GM18502 (cell line): ENCODE measurements at regions not wholly inside any gene's neighbourhood (a gene's known extent, or its start where the extent isn't known, plus 50 kb on each side); places are given as distances from the start of the nearest gene placed in this dataset.

ENCODE experiments used
- ATAC-seq: cut with Tn5 transposase; IDR thresholded peaks from one replicate; pipeline ENCODE4 v1.9.1; 2021; ENCODE audit warnings: mild to moderate bottlenecking; ENCODE audit not compliant: unreplicated experiment, poor library complexity

DNA sequence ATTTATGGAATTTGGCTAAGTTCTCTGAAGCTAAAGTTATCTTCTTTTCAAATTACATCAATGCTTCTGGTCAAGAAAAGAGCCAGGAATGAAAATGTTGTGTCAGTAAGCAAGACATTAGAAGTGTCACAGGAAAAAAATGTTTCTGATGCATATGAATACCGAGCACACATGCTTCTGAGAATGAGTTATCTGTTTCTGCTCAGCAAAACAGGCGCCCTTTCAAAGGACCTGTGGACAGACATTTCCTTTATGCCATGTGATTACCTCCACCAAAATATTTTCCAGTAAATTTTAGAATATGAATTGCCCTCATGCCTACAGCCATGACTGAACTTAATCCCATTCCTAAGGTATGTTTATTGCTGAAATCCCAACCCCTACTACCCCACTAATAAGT is 55.4 kb upstream of the RNF180 start:
- ATAC-seq, result no peak

- no peak for ATAC-seq
These were observed 57.0 kb upstream of the RNF180 start for GRCh38 chr5:64108674-64109073.

- no peak for ATAC-seq
These were observed 65.4 kb upstream of the RNF180 start for GRCh38 chr5:64100203-64100602.

- no peak for ATAC-seq
These were observed 68.9 kb upstream of the RNF180 start for GRCh38 chr5:64096771-64097170.

DNA sequence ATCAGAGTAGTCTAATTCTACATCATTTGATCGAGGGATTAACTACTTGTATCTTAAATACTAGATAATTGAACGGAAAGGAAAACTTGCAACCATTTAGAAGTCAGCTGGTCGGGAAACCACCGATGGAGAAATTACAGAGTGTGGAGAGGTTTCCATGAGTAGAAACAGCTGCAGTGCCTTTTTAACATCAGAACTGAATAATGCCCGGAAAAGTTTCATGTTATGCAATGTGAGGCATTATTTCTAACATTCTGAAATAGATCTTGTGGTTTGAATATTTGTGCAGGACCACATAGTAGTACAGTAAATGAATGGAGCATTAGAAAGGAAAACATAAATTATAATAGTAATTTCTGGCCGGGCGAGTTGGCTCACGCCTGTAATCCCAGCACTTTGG is 88.1 kb upstream of the RNF180 start:
- no peak for ATAC-seq

DNA sequence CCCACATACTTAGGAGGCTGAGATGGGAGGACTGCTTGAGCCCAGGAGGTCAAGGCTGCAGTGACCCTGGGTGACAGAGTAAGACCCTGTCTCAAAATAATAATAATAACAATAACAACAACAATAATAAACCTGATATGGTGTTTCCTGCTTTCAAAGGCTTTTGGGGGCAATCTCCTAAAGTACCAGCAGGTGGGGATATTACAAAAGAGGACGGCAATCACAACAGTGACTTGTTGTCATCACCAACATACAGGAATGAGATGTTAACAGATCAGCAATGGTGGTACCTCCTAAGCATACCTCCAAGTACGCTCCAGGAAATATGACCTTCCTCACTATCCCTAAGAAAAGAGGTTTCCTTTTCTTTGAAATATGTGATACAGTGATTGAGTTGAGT is 91.1 kb upstream of the RNF180 start:
- ATAC-seq, result peak; percentile 92

DNA sequence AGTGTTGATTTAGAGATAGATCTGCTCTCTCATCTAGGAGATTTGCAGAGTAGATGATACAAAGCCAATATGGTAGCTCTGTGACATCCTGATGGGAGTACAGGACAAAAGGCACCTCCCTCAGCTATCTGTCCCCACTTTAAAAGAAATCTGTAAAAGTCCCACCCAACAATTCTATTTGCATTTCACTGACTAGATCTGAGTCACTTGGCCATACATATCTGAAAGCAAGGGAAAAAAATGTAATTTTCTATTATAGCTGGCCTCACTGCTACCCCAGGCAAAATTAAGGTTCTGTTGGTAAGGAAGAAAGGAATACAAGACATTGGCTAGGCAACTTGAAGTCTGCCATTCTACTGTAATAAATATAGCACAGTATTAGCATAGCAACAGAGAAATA is 96.2 kb upstream of the RNF180 start:
- ATAC-seq, result no peak

DNA sequence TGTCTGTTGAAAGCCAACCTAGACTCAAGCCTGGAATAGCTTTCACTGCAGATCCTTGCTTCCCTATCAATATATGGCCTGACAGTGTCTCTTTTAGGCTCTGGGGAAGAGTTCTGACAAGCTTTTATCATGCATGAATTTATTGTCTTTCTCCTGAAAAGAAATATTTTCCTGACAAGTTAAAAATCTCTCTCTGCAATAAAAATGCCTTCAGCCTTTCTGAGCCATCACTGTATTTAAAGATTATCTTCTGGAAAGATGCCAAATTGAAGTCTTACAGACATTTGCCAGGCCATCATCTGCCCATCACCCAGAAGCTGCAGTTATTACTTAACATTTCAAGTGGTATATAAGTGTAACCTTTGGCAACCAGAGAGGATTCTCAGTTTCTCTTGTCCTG is 88.1 kb upstream of the HTR1A start:
- ATAC-seq, result no peak

- ATAC-seq, result no peak
These were observed 78.2 kb upstream of the HTR1A start for GRCh38 chr5:64040490-64040889.

DNA sequence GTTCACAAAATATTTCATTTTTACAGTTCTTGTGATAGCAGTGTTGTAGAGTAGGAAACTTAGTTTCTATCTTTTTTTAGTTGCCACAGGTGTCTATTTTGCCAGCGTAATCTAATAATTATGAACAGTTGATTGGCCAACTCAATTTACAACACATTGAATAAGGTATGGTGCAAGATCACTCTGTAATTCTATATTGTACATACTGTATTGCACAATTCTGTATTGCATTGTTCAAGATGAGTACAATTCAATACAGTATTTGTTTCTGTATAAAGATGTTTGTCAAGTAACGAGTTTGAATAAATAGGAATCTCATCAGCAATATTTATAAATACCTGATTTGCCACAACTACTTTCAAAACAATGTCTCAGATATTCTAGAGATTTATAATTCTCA is 64.2 kb upstream of the HTR1A start:
- no peak for ATAC-seq

- ATAC-seq, result no peak
These were observed 57.5 kb upstream of the HTR1A start for GRCh38 chr5:64019746-64020145.

DNA sequence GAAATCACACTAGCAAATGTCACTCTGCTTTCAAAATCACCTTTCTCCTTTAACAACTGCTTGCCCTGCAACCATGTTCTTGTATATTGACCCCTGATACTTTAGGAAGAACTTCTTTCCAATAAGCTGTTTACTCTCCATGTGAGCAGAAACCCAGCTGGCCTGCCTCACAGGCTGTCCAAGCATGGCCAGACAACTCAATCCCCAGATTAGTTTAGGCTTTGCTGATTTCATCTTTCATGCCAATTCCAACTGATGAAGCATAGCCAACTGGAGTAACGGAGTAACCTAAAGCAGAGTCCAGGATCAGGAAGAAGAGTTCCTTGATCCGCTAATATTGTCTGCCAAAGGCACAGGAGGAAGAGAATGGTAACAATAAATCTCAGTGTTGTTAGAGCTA is 56.7 kb upstream of the HTR1A start:
- no peak for ATAC-seq

- ATAC-seq, result no peak
These were observed 53.6 kb upstream of the HTR1A start for GRCh38 chr5:64015824-64016223.
